ENCODE measurements at regions not wholly inside any gene's neighbourhood (a gene's known extent, or its start where the extent isn't known, plus 50 kb on each side); places are given as distances from the start of the nearest gene placed in this dataset.

DNA sequence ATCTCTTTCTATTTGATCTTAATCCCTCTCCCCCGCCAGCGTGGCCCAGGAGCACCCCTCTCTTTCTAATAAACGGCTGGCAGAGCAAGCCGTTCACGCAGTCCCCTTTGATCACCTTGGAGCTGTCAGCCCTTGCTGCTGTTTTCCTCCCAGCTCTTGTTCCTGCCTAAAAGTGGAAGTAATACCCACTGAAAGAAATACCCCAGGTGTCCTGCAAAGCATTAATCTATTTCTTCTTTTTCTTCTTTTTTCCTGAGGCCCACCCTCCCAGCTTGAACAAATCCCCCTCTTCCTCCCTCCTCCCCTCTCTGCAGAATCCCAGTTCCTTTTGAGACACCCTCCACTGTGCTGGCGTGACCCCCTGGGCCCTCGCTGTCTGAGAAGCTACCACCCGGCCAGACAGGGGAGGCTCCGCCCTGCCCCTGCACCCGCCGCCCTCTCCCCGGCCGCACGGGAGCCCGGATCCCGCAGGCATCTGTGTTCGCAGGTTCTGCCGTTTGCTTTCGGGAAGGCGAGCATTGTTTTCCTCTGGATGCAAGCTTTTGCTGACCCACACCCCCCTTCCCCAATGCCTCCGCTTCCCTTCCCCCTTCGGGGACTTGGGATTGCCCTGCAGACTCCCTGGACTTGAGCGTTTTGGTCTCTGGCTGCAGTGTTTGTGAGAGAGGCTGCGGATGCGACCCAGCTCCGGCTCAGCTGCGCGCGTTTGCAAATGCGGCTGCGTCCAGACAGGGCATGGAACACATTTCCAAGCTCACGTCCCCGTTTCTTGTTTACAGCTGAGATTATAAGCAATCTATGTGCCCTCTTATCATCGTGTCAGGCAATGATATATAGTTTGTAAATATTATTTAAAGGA is 631.5 kb downstream of the NYAP2 start (continued):
- TF ChIP-seq, protein P1, sequence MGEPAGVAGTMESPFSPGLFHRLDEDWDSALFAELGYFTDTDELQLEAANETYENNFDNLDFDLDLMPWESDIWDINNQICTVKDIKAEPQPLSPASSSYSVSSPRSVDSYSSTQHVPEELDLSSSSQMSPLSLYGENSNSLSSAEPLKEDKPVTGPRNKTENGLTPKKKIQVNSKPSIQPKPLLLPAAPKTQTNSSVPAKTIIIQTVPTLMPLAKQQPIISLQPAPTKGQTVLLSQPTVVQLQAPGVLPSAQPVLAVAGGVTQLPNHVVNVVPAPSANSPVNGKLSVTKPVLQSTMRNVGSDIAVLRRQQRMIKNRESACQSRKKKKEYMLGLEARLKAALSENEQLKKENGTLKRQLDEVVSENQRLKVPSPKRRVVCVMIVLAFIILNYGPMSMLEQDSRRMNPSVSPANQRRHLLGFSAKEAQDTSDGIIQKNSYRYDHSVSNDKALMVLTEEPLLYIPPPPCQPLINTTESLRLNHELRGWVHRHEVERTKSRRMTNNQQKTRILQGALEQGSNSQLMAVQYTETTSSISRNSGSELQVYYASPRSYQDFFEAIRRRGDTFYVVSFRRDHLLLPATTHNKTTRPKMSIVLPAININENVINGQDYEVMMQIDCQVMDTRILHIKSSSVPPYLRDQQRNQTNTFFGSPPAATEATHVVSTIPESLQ (CRISPR knock-in tag; conservative IDR thresholded peaks at IDR 0.05) = 0 out of 2 replicates have a peak, but pooled peaks have one; percentile 2
- TF ChIP-seq POLR2A (IDR thresholded peaks at IDR 0.05; ENCODE audit: insufficient read depth in 1 of 2, low read depth in 2 of 2, low read length in 2 of 2) (peak; percentile 53 to 85; a peak in 3 of 4 replicates), STAT5B (CRISPR knock-in tag; IDR thresholded peaks at IDR 0.05) (no peak), NCOA1 (CRISPR knock-in tag; IDR thresholded peaks at IDR 0.05) (no peak), SALL2 (CRISPR knock-in tag; IDR thresholded peaks at IDR 0.05) (peak; percentile 84; the same call in 1 of the 2 replicates), TCF12 (IDR thresholded peaks at IDR 0.05) (no peak), TCF12 (CRISPR knock-in tag; IDR thresholded peaks at IDR 0.05) (peak; percentile 79; the same call in 1 of the 2 replicates), HNRNPL (IDR thresholded peaks at IDR 0.05; ENCODE audit: low read depth, low read length) (peak; percentile 85; the same call in 1 of the 2 replicates), MEIS2 (CRISPR knock-in tag; IDR thresholded peaks at IDR 0.05) (peak; percentile 96; the same call in 1 of the 2 replicates), ZNF720 (CRISPR knock-in tag; IDR thresholded peaks at IDR 0.05) (no peak), MATR3 (CRISPR knock-in tag; IDR thresholded peaks at IDR 0.05) (no peak), ZNF124 (CRISPR knock-in tag; IDR thresholded peaks at IDR 0.05) (no peak; the same call in 1 of the 2 replicates)
- TF ChIP-seq, protein P2, sequence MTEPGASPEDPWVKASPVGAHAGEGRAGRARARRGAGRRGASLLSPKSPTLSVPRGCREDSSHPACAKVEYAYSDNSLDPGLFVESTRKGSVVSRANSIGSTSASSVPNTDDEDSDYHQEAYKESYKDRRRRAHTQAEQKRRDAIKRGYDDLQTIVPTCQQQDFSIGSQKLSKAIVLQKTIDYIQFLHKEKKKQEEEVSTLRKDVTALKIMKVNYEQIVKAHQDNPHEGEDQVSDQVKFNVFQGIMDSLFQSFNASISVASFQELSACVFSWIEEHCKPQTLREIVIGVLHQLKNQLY (CRISPR knock-in tag; IDR thresholded peaks at IDR 0.05) = 0 out of 2 replicates have a peak, but pooled peaks have one; percentile 21
- TF ChIP-seq, protein P3, sequence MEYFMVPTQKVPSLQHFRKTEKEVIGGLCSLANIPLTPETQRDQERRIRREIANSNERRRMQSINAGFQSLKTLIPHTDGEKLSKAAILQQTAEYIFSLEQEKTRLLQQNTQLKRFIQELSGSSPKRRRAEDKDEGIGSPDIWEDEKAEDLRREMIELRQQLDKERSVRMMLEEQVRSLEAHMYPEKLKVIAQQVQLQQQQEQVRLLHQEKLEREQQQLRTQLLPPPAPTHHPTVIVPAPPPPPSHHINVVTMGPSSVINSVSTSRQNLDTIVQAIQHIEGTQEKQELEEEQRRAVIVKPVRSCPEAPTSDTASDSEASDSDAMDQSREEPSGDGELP (IDR thresholded peaks at IDR 0.05; ENCODE audit: borderline replicate concordance, low read depth) = peak; percentile 68; the same call in 1 of the 2 replicates
- TF ChIP-seq, protein P4, sequence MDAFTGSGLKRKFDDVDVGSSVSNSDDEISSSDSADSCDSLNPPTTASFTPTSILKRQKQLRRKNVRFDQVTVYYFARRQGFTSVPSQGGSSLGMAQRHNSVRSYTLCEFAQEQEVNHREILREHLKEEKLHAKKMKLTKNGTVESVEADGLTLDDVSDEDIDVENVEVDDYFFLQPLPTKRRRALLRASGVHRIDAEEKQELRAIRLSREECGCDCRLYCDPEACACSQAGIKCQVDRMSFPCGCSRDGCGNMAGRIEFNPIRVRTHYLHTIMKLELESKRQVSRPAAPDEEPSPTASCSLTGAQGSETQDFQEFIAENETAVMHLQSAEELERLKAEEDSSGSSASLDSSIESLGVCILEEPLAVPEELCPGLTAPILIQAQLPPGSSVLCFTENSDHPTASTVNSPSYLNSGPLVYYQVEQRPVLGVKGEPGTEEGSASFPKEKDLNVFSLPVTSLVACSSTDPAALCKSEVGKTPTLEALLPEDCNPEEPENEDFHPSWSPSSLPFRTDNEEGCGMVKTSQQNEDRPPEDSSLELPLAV (CRISPR knock-in tag; conservative IDR thresholded peaks at IDR 0.05; ENCODE audit: low read depth) = no peak
- TF ChIP-seq, protein P5, sequence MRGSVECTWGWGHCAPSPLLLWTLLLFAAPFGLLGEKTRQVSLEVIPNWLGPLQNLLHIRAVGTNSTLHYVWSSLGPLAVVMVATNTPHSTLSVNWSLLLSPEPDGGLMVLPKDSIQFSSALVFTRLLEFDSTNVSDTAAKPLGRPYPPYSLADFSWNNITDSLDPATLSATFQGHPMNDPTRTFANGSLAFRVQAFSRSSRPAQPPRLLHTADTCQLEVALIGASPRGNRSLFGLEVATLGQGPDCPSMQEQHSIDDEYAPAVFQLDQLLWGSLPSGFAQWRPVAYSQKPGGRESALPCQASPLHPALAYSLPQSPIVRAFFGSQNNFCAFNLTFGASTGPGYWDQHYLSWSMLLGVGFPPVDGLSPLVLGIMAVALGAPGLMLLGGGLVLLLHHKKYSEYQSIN (CRISPR knock-in tag; IDR thresholded peaks at IDR 0.05; ENCODE audit: borderline replicate concordance) = no peak
- TF ChIP-seq, protein P6, sequence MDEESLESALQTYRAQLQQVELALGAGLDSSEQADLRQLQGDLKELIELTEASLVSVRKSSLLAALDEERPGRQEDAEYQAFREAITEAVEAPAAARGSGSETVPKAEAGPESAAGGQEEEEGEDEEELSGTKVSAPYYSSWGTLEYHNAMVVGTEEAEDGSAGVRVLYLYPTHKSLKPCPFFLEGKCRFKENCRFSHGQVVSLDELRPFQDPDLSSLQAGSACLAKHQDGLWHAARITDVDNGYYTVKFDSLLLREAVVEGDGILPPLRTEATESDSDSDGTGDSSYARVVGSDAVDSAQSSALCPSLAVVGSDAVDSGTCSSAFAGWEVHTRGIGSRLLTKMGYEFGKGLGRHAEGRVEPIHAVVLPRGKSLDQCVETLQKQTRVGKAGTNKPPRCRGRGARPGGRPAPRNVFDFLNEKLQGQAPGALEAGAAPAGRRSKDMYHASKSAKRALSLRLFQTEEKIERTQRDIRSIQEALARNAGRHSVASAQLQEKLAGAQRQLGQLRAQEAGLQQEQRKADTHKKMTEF (CRISPR knock-in tag; IDR thresholded peaks at IDR 0.05) = peak; percentile 88
- TF ChIP-seq, protein P7, sequence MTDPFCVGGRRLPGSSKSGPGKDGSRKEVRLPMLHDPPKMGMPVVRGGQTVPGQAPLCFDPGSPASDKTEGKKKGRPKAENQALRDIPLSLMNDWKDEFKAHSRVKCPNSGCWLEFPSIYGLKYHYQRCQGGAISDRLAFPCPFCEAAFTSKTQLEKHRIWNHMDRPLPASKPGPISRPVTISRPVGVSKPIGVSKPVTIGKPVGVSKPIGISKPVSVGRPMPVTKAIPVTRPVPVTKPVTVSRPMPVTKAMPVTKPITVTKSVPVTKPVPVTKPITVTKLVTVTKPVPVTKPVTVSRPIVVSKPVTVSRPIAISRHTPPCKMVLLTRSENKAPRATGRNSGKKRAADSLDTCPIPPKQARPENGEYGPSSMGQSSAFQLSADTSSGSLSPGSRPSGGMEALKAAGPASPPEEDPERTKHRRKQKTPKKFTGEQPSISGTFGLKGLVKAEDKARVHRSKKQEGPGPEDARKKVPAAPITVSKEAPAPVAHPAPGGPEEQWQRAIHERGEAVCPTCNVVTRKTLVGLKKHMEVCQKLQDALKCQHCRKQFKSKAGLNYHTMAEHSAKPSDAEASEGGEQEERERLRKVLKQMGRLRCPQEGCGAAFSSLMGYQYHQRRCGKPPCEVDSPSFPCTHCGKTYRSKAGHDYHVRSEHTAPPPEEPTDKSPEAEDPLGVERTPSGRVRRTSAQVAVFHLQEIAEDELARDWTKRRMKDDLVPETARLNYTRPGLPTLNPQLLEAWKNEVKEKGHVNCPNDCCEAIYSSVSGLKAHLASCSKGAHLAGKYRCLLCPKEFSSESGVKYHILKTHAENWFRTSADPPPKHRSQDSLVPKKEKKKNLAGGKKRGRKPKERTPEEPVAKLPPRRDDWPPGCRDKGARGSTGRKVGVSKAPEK (CRISPR knock-in tag; IDR thresholded peaks at IDR 0.05; ENCODE audit: borderline replicate concordance) = no peak; the same call in 1 of the 2 replicates
